Uterus (tissue), 2 donors: ENCODE measurements at regions not wholly inside any gene's neighbourhood (a gene's known extent, or its start where the extent isn't known, plus 50 kb on each side); places are given as distances from the start of the nearest gene placed in this dataset.

Experiments used
- POLR2A ChIP-seq, 2 donors: fragments of 450-650 bp; IDR thresholded peaks; one replicate each; pipeline ENCODE4 v1.6.1; 2016; ENCODE audit warnings: antibody characterized with exemption in 2 of 2, mild to moderate bottlenecking in 1 of 2, moderate library complexity in 1 of 2
- TF ChIP-seq, protein P1 (sequence below), 4 experiments: fragments of 200-600 bp in 2 of 4; fragments of 450-650 bp in 2 of 4; sonication (generic) in 2 of 4; IDR thresholded peaks; one replicate each; pipeline ENCODE4 v1.5.1; 2016 to 2019; ENCODE audit warnings: antibody characterized with exemption in 4 of 4, mild to moderate bottlenecking in 2 of 4, moderate library complexity in 1 of 4

DNA sequence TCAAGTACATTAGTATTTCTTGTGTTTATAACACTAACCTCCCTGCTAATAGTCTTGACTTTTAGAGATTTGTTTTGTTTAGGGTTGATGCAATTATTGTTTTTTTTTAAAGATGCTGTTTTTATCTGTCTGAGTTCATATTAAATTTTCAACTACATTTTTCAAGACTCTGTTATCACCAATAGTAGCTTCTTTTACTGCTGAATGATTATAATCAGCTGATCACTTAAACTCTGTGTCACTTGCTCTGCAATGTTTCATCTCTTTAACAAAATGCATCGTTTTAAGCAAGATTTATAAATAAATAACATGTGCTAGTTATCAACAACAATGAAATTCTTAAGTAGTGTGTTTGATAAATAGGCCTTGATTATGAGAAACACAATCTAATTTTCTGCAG lies 920.9 kb upstream of the PCDH20 start:
- TF ChIP-seq, protein P1, sequence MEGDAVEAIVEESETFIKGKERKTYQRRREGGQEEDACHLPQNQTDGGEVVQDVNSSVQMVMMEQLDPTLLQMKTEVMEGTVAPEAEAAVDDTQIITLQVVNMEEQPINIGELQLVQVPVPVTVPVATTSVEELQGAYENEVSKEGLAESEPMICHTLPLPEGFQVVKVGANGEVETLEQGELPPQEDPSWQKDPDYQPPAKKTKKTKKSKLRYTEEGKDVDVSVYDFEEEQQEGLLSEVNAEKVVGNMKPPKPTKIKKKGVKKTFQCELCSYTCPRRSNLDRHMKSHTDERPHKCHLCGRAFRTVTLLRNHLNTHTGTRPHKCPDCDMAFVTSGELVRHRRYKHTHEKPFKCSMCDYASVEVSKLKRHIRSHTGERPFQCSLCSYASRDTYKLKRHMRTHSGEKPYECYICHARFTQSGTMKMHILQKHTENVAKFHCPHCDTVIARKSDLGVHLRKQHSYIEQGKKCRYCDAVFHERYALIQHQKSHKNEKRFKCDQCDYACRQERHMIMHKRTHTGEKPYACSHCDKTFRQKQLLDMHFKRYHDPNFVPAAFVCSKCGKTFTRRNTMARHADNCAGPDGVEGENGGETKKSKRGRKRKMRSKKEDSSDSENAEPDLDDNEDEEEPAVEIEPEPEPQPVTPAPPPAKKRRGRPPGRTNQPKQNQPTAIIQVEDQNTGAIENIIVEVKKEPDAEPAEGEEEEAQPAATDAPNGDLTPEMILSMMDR (IDR thresholded peaks at IDR 0.05): no peak
- TF ChIP-seq POLR2A (IDR thresholded peaks at IDR 0.05): no peak
